C4-2B (cell line): ENCODE measurements at regions not wholly inside any gene's neighbourhood (a gene's known extent, or its start where the extent isn't known, plus 50 kb on each side); places are given as distances from the start of the nearest gene placed in this dataset.
"Not testable (repeated sequence)": the region's sequence is repeated elsewhere in the genome, so short reads cannot be mapped to it uniquely, and the experiment has no call there.

Source experiments
- CTCF ChIP-seq: fragments of 450-650 bp; conservative IDR thresholded peaks from 2 replicates; pipeline ENCODE4 v1.5.1; 2017; ENCODE audit warnings: mild to moderate bottlenecking
- ZFX ChIP-seq: fragments of 450-650 bp; IDR thresholded peaks from 2 replicates; pipeline ENCODE4 v1.6.1; 2017

- not testable (repeated sequence) for TF ChIP-seq CTCF, ZFX
Measured at GRCh38 chr2:183788796-183789195, 664.6 kb downstream of the NUP35 start.
